RKO (cell line): ENCODE measurements at regions not wholly inside any gene's neighbourhood (a gene's known extent, or its start where the extent isn't known, plus 50 kb on each side); places are given as distances from the start of the nearest gene placed in this dataset.
A peak's percentile ranks its signal among the peaks of the same experiment; 100 is the strongest.
"Not testable (repeated sequence)": the region's sequence is repeated elsewhere in the genome, so short reads cannot be mapped to it uniquely, and the experiment has no call there.

Source experiments
- DNase-seq: peaks from one replicate; pipeline ENCODE4 v3.0.0-alpha.2; 2016; ENCODE audit warnings: low spot score

DNA sequence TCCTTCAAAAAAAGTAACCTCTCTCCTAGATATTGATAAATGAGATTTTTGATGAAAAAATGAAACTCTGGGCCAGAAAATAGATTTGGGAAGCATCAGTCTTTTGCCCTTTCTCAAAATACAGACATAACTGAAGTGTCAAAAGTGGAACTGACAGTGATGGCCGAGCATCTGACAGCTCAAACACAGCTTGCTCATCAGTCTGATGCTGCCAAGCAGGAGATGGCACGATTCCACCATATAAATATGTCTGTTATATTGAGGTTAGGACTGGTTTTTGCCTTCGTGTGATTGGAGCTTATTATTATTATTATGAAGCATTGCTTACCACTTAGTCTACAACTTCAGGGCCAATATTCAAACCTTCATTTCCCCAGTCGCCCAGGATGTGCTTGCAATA, 152.6 kb upstream of the EPHA3 start:
- DNase-seq, result no peak

GRCh38 chr3:88955274-88955673, 152.1 kb upstream of the EPHA3 start:
- no peak for DNase-seq

DNA sequence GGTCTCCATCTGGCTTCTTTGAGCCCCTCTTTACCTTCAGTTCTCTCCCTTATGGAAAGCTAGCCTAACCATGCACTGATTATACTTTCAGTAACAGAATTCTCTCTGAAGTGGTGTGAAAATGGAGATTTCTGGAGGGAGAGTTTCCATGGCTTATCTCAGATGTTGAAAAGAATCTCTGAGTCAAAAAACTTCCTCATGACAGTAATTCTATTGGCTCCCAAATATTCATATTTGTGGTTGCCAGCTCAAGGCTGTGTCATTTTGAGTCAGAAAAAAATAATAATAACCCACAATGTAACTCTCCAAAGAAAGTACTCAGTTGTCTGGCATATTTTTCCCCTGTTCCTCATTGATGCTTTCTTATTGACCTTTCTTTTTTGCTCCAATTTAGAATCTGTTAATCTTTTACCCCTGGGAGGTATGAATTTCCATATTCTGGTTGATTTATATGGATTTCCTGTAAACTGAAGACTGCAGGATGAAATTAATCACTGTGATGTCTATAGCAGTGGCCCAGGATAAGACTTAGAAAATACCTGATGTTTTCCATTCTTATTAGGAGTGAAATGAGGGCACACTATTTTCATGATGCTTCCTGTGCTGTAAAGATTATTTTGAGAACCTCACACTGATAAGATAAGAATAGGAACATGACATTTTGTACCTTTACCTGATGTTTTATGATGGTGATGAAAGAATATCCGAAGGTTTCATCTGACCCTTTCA, 149.5 kb upstream of the EPHA3 start:
- peak; percentile 67 for DNase-seq

DNA sequence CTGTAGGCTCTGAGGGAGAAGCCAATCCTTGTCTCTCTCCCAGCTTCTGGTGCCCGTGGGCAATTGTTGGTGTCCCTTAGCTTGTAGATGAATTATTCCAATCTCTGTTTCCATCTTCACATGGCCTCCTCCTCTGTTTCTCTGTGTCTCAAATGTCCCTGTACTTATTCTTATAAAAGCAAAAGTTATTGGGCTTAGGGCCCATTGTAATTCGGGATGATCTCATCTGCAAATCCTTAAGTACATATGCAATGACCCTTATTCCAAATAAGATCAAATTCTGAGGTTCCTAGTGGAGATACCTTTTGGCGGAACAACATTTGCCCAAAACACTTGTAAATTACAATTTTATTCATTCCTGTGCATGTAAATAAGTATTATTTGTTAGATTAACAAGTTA, 147.4 kb upstream of the EPHA3 start:
- no peak for DNase-seq

- no peak for DNase-seq
Observed at GRCh38 chr3:88963003-88963402, 144.4 kb upstream of the EPHA3 start.

GRCh38 chr3:88979760-88980159, 127.7 kb upstream of the EPHA3 start:
- DNase-seq, result no peak

DNA sequence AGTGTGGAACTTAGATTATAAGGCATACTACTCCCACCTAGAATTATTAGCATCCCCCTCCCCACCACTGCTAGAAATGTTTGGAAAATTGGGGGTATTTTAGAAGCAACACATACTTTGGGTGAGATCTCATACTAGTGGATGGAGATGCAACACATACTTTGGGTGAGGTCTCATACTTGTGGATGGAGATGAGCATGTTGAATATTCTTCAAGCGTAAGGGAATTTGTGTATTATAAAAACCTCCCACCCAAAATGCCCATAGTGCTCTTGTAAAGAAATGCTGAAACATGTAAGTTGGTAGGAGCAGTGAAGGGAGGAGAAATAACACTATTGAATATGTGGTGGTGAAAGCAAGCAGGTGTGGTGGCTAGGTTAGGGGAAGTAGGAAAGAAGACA, 124.0 kb upstream of the EPHA3 start:
- DNase-seq, result no peak

GRCh38 chr3:88984256-88984655, 123.2 kb upstream of the EPHA3 start:
- DNase-seq, result no peak

DNA sequence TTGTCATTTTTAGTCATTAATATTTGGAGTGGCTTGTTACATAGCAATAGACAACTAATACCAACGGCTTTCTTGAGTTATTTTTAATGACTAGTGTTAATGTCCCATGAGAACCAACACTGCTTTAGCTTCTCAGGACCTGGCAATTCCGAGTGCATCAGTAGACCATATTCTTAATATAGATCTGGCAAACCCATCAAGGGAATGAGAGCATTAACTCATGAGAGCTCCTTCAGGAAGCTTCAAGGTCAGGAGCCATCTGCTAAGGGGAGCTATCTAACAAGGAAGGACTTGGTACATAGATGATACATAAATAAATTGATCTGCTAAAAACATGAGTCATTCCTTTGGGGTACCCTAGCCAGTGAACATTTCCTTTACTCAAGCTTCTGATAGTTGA, 122.6 kb upstream of the EPHA3 start:
- DNase-seq, result no peak

DNA sequence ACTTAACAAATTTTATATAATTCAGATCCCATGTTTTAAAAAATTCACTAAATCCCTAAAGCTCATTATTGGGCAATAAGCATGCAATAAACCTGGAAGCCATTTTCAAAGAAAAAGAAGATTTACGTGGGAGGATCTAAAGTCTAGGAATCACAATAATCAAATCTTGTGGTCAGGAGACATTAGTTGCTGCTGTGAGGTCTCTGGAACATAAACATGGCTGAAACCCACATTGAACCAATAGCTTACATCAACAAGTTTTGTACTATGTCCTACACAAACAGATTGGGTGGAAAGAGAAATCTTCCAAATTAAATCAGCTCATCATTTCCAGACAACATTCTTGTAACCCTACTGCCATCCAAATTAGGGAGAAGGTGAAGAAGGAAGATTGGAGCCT, 121.9 kb upstream of the EPHA3 start:
- DNase-seq, result no peak

GRCh38 chr3:88986834-88987233, 120.6 kb upstream of the EPHA3 start:
- no peak for DNase-seq

DNA sequence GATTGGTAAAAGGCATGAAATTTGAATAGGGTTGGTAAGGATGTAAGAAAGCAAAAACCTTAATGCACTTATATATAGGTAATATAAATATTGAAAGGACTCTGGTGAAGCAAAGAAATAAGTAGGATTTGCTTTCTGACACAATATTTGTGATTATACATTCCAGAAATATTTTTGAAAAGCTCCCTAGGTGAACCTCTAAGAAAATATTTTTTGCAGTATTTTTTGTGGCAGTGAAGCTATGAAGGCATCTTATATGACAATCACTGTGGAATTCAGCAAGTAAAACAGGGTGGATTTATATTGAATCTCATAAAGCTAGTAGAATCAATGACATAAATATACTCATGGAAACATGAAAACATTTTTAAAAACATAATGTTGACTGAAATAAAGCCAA, 119.6 kb upstream of the EPHA3 start:
- no peak for DNase-seq

GRCh38 chr3:88988906-88989305, 118.5 kb upstream of the EPHA3 start:
- DNase-seq, result no peak

GRCh38 chr3:88991496-88991895, 115.9 kb upstream of the EPHA3 start:
- no peak for DNase-seq

DNA sequence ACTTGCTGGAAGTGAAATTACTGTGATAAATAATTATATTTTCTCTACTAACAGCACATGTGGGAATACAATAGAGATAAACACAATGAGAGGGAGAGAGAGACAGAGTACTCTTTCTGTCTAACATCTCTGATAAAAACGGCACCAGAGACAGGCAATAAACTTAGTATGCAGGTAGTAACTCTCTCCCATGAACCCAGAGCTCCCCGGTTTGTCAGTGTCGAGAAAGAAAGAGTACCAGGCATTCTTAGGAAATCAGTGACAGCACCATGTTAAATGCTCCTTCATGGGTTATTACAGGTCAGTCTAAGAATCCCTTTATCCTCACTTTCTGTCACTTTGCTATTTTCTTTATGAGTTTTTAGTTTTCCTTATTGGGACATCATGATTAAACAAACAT, 110.7 kb upstream of the EPHA3 start:
- no peak for DNase-seq

DNA sequence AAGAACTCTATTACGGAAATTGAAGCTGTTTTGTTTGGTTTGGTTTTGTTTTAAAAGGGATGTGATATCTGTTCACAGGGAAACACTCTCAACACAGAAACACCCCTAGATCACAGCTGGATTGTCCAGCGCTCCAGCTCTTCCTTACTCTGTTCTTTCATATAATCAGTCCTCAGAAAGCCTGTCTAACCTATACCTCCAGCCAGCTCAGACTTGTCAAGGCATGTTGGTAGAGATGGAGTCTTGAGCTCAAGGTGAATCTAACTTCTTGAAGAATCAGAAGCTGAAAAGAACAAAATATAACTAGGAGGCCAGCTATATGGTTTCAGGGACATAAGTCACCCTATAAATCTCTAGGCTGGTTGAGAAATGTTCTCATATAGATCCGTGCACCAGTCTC, 110.2 kb upstream of the EPHA3 start:
- DNase-seq, result no peak

DNA sequence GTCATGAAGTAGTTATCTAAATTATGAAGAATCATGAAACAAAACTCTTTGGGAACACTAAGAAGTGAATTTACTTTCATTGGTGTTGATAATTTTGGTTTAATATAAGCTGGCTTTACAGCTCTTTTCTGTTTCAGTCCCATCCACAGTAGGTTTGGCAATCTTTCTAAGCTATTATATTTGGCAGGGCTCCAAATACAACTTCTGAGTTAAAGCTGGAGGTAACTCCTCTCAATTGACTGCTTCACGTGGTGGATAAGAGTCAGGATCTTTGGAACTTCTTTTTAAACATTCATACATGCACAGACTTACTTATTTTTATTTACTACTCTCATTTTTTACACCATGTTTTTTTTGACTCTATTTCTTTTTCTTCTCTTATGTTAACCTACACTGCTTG, 106.5 kb upstream of the EPHA3 start:
- DNase-seq, result no peak

GRCh38 chr3:89002191-89002590, 105.2 kb upstream of the EPHA3 start:
- no peak for DNase-seq

DNA sequence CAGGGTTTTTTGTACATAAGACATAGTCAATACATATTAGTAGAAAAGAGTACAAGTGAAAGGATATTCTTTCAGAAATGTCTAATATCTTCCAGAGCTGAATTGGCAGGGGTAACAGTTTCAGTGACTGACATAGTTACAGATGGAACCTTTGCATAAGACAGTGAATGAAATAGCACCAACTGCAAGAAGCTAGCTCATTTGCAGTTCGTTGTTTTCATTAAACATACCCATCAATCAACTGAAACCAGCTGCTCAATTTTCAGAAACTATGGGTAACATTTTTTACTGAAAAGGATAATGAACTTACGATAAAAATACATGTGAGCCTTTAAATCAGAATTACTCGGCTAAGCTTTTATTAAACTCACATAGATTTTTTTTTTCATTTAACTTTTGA, 93.9 kb upstream of the EPHA3 start:
- DNase-seq, result no peak

- no peak for DNase-seq
Observed at GRCh38 chr3:89017531-89017930, 89.9 kb upstream of the EPHA3 start.

DNA sequence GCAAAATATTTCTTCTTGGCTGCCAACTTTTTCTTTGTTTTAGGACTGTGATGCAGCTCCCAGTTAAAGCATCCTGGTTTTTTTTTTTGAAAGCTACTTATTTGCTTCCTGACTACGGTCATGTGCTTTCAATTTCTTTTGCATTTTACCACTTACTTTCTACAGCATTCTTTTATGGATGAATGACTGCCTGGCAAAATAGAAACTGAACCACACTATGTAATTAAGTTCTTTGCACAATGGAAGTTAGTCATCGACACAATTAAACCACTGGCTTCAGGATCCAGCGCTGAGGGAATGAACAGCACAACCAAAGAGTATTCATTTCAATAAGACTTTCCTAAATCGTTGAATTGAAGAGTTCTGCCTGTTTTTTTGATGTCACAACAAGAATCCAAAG, 82.2 kb upstream of the EPHA3 start:
- no peak for DNase-seq

DNA sequence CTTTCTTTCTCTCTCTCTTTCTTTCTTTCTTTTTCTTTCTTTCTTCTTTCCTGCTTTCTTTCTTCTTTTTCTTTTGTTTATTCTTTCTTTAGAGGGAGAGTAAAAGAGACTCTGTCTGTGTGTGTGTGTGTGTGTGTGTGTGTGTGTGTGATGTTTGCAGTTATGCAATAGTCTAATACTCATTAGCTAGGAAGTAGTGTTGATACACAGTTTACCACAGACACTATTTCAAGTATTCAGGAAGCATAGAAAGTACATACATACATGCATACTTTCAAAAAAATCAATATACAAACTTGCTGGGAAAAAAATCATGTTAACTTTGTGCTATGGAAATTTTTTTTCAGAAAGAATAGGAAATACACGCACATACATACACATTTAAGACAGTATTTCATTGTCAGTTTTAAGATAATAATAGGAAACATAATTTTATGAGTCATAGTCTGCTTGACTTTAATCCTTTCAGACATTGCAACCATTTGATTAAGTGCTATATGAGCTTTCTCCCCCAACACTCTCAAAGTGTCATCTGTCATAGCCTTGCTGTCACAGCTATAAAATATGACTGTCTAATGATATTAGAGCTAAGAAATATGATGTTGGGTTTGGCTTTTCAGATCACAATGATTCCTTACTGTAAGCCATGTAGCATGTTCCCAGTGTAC, 74.9 kb upstream of the EPHA3 start:
- DNase-seq, result no peak

- not testable (repeated sequence) for DNase-seq
Observed at GRCh38 chr3:89034723-89035122, 72.7 kb upstream of the EPHA3 start.

- DNase-seq, result no peak
Observed at GRCh38 chr3:89038869-89039268, 68.6 kb upstream of the EPHA3 start.
